ENCODE measurements at regions not wholly inside any gene's neighbourhood (a gene's known extent, or its start where the extent isn't known, plus 50 kb on each side); places are given as distances from the start of the nearest gene placed in this dataset.

- no peaks in the 10 kb centered on the region for H3K9me3 ChIP-seq (ENCODE audit: control insufficient read depth in 1 of 2, low read length in 2 of 2)
- no peak overlapping the region for H3K4me3 ChIP-seq (ENCODE audit: low read depth in 1 of 2, low read length in 2 of 2)
- no peaks in the 10 kb centered on the region for H3K36me3 ChIP-seq (ENCODE audit: control insufficient read depth in 1 of 2, insufficient read depth in 2 of 2, low read length in 2 of 2)
- no peaks in the 10 kb centered on the region for H3K4me1 ChIP-seq (ENCODE audit: control insufficient read depth in 1 of 2, insufficient read depth in 2 of 2, low read length in 2 of 2)
- H3K9ac ChIP-seq (ENCODE audit: low read depth in 1 of 2, low read length in 2 of 2): no peak overlapping the region
- H3K27ac ChIP-seq (ENCODE audit: low read depth, low read length): no peak overlapping the region
- H3K27me3 ChIP-seq (ENCODE audit: control insufficient read depth in 1 of 2, insufficient read depth in 2 of 2, low read length in 2 of 2): no peaks in the 10 kb centered on the region
These were observed 263.1 kb upstream of the PTGER4 start for GRCh38 chr5:40416588-40416987.

GRCh38 chr5:40416098-40416497 is 263.6 kb upstream of the PTGER4 start:
- Histone ChIP-seq H3K27ac (ENCODE audit: low read depth, low read length) (no peak overlapping the region), H3K9me3 (ENCODE audit: control insufficient read depth in 1 of 2, low read length in 2 of 2) (no peaks in the 10 kb centered on the region), H3K27me3 (ENCODE audit: control insufficient read depth in 1 of 2, insufficient read depth in 2 of 2, low read length in 2 of 2) (no peaks in the 10 kb centered on the region), H3K4me3 (ENCODE audit: low read depth in 1 of 2, low read length in 2 of 2) (no peak overlapping the region), H3K4me1 (ENCODE audit: control insufficient read depth in 1 of 2, insufficient read depth in 2 of 2, low read length in 2 of 2) (no peaks in the 10 kb centered on the region), H3K36me3 (ENCODE audit: control insufficient read depth in 1 of 2, insufficient read depth in 2 of 2, low read length in 2 of 2) (no peaks in the 10 kb centered on the region), H3K9ac (ENCODE audit: low read depth in 1 of 2, low read length in 2 of 2) (no peak overlapping the region)

GRCh38 chr5:40414922-40415321 is 264.8 kb upstream of the PTGER4 start:
- no peaks in the 10 kb centered on the region for H3K9me3 ChIP-seq (ENCODE audit: control insufficient read depth in 1 of 2, low read length in 2 of 2)
- H3K4me3 ChIP-seq (ENCODE audit: low read depth in 1 of 2, low read length in 2 of 2): no peak overlapping the region
- H3K36me3 ChIP-seq (ENCODE audit: control insufficient read depth in 1 of 2, insufficient read depth in 2 of 2, low read length in 2 of 2): no peaks in the 10 kb centered on the region
- no peak overlapping the region for H3K9ac ChIP-seq (ENCODE audit: low read depth in 1 of 2, low read length in 2 of 2)
- H3K27me3 ChIP-seq (ENCODE audit: control insufficient read depth in 1 of 2, insufficient read depth in 2 of 2, low read length in 2 of 2): no peaks in the 10 kb centered on the region
- no peaks in the 10 kb centered on the region for H3K4me1 ChIP-seq (ENCODE audit: control insufficient read depth in 1 of 2, insufficient read depth in 2 of 2, low read length in 2 of 2)
- no peak overlapping the region for H3K27ac ChIP-seq (ENCODE audit: low read depth, low read length)

- H3K4me1 ChIP-seq (ENCODE audit: control insufficient read depth in 1 of 2, insufficient read depth in 2 of 2, low read length in 2 of 2): no peaks in the 10 kb centered on the region
- H3K27ac ChIP-seq (ENCODE audit: low read depth, low read length): no peak overlapping the region
- no peaks in the 10 kb centered on the region for H3K36me3 ChIP-seq (ENCODE audit: control insufficient read depth in 1 of 2, insufficient read depth in 2 of 2, low read length in 2 of 2)
These were observed 266.0 kb upstream of the PTGER4 start for GRCh38 chr5:40413743-40414142.

GRCh38 chr5:40412771-40413170 is 266.9 kb upstream of the PTGER4 start:
- Histone ChIP-seq H3K4me1 (ENCODE audit: control insufficient read depth in 1 of 2, insufficient read depth in 2 of 2, low read length in 2 of 2) (no peaks in the 10 kb centered on the region), H3K9ac (ENCODE audit: low read depth in 1 of 2, low read length in 2 of 2) (no peak overlapping the region), H3K27ac (ENCODE audit: low read depth, low read length) (no peak overlapping the region), H3K27me3 (ENCODE audit: control insufficient read depth in 1 of 2, insufficient read depth in 2 of 2, low read length in 2 of 2) (no peaks in the 10 kb centered on the region), H3K9me3 (ENCODE audit: control insufficient read depth in 1 of 2, low read length in 2 of 2) (no peaks in the 10 kb centered on the region), H3K36me3 (ENCODE audit: control insufficient read depth in 1 of 2, insufficient read depth in 2 of 2, low read length in 2 of 2) (no peaks in the 10 kb centered on the region), H3K4me3 (ENCODE audit: low read depth in 1 of 2, low read length in 2 of 2) (no peak overlapping the region)

More at GRCh38 chr5:40413743-40414142, 266.0 kb upstream of the PTGER4 start:
- Histone ChIP-seq H3K9ac (ENCODE audit: low read depth in 1 of 2, low read length in 2 of 2) (no peak overlapping the region), H3K27me3 (ENCODE audit: control insufficient read depth in 1 of 2, insufficient read depth in 2 of 2, low read length in 2 of 2) (no peaks in the 10 kb centered on the region), H3K4me3 (ENCODE audit: low read depth in 1 of 2, low read length in 2 of 2) (no peak overlapping the region), H3K9me3 (ENCODE audit: control insufficient read depth in 1 of 2, low read length in 2 of 2) (no peaks in the 10 kb centered on the region)

GRCh38 chr5:40410964-40411635 is 268.6 kb upstream of the PTGER4 start:
- no peak overlapping the region for H3K27ac ChIP-seq (ENCODE audit: low read depth, low read length)
- H3K9me3 ChIP-seq (ENCODE audit: control insufficient read depth in 1 of 2, low read length in 2 of 2): no peaks in the 10 kb centered on the region
- no peaks in the 10 kb centered on the region for H3K36me3 ChIP-seq (ENCODE audit: control insufficient read depth in 1 of 2, insufficient read depth in 2 of 2, low read length in 2 of 2)
- H3K4me3 ChIP-seq (ENCODE audit: low read depth in 1 of 2, low read length in 2 of 2): no peak overlapping the region
- H3K4me1 ChIP-seq (ENCODE audit: control insufficient read depth in 1 of 2, insufficient read depth in 2 of 2, low read length in 2 of 2): no peaks in the 10 kb centered on the region
- H3K9ac ChIP-seq (ENCODE audit: low read depth in 1 of 2, low read length in 2 of 2): no peak overlapping the region
- H3K27me3 ChIP-seq (ENCODE audit: control insufficient read depth in 1 of 2, insufficient read depth in 2 of 2, low read length in 2 of 2): no peaks in the 10 kb centered on the region

DNA sequence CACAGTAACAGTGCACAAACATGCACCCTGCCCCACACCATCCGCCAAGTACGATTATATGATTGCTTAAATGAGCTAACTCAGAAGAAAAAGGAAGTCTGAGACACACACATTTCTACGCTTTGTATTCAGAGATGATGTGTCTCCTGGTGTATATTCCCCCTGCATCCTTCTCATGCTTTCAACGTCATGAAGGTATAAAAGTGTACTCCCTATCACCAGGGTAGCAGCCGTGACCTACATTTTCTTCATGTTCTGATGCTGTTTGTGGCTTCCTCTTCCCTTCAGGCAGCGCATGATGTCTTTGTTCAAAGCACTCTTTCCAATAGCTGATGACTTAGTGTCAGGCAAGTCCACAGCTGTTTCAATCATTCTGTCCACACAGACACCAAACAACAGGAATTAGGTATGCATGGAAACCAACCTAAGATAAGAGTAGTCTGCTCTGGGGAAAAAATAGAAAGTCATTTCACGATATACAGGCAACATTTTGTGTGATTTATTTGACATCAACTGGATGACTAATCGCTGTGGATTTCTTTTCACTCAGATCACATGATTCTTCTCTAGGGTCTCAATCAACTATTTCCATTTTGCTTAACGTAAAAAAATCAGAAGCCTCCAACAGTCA is 269.4 kb upstream of the PTGER4 start:
- Histone ChIP-seq H3K4me1 (ENCODE audit: control insufficient read depth in 1 of 2, insufficient read depth in 2 of 2, low read length in 2 of 2) (peaks cover 0 to 2% of the 10 kb centered on the region in 2 donors), H3K9me3 (ENCODE audit: control insufficient read depth in 1 of 2, low read length in 2 of 2) (no peaks in the 10 kb centered on the region), H3K4me3 (ENCODE audit: low read depth in 1 of 2, low read length in 2 of 2) (no peak overlapping the region), H3K27me3 (ENCODE audit: control insufficient read depth in 1 of 2, insufficient read depth in 2 of 2, low read length in 2 of 2) (no peaks in the 10 kb centered on the region), H3K36me3 (ENCODE audit: control insufficient read depth in 1 of 2, insufficient read depth in 2 of 2, low read length in 2 of 2) (no peaks in the 10 kb centered on the region), H3K9ac (ENCODE audit: low read depth in 1 of 2, low read length in 2 of 2) (no peak overlapping the region), H3K27ac (ENCODE audit: low read depth, low read length) (no peak overlapping the region)

- Histone ChIP-seq H3K4me1 (ENCODE audit: control insufficient read depth in 1 of 2, insufficient read depth in 2 of 2, low read length in 2 of 2) (peaks cover 0 to 9% of the 10 kb centered on the region in 2 donors), H3K9ac (ENCODE audit: low read depth in 1 of 2, low read length in 2 of 2) (no peak overlapping the region), H3K36me3 (ENCODE audit: control insufficient read depth in 1 of 2, insufficient read depth in 2 of 2, low read length in 2 of 2) (no peaks in the 10 kb centered on the region), H3K9me3 (ENCODE audit: control insufficient read depth in 1 of 2, low read length in 2 of 2) (no peaks in the 10 kb centered on the region), H3K4me3 (ENCODE audit: low read depth in 1 of 2, low read length in 2 of 2) (no peak overlapping the region), H3K27me3 (ENCODE audit: control insufficient read depth in 1 of 2, insufficient read depth in 2 of 2, low read length in 2 of 2) (no peaks in the 10 kb centered on the region), H3K27ac (ENCODE audit: low read depth, low read length) (no peak overlapping the region)
These were observed 270.1 kb upstream of the PTGER4 start for GRCh38 chr5:40409601-40410000.

DNA sequence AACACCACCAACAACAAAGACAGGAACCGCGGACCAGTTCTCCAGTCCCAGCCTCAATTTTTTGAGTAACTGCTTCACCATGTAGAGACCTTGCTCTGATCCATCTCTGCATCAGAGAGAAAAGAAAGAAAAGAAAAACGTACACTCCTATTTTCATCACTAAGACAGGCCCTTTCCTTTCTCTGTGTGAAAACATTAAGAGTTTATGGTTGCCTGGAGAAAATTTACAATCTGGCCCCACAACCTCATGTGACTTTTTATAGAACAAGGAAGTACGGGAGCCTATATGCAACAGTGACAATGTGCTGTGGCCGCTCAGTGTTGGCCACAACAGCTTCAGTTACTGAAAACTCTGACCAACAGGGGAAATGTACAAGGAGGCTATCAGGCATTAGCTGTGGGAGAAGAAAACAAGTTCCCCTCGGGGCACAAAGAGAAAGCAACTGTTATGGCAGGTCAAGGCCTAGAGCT is 272.9 kb upstream of the PTGER4 start:
- no peaks in the 10 kb centered on the region for H3K36me3 ChIP-seq (ENCODE audit: control insufficient read depth in 1 of 2, insufficient read depth in 2 of 2, low read length in 2 of 2)
- peaks cover 0 to 12% of the 10 kb centered on the region in 2 donors for H3K4me1 ChIP-seq (ENCODE audit: control insufficient read depth in 1 of 2, insufficient read depth in 2 of 2, low read length in 2 of 2)
- H3K9me3 ChIP-seq (ENCODE audit: control insufficient read depth in 1 of 2, low read length in 2 of 2): no peaks in the 10 kb centered on the region
- no peak overlapping the region for H3K27ac ChIP-seq (ENCODE audit: low read depth, low read length)
- no peak overlapping the region for H3K4me3 ChIP-seq (ENCODE audit: low read depth in 1 of 2, low read length in 2 of 2)
- H3K27me3 ChIP-seq (ENCODE audit: control insufficient read depth in 1 of 2, insufficient read depth in 2 of 2, low read length in 2 of 2): no peaks in the 10 kb centered on the region
- H3K9ac ChIP-seq (ENCODE audit: low read depth in 1 of 2, low read length in 2 of 2): no peak overlapping the region

DNA sequence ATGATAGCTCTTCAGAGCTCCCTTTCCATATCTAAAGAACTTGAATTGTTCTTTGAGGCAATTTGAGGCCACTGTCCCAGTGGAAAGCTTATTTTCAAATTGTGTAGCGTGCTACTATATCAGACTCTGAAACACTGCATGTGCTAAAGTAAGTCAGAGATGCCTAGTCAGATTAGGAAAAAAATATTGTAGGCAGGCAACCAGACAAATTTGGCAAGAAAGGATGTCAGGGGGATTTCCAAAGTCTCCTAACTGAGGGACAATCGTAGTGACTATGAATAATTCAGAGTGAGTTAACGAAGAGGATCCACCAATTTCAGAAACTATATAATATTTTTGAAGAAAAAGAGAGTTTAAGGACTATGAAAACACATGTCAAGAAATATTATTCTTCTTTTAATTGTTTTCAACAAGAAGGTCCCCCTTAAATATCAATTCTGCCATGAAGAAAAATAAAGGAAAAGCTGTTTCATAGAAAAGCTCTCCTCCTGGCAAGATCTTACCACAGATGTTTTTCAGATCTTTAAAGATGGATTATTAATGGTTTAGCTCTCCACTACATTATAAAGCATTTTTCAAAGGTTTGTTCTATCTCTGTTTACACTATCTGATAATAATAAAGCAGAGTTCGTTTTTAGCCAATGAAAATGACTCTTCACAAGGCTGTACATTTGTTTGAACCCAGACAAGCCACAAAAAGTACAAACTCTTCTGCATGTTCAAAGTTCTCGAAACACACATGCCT is 273.5 kb upstream of the PTGER4 start:
- no peaks in the 10 kb centered on the region for H3K27me3 ChIP-seq (ENCODE audit: control insufficient read depth in 1 of 2, insufficient read depth in 2 of 2, low read length in 2 of 2)
- no peaks in the 10 kb centered on the region for H3K36me3 ChIP-seq (ENCODE audit: control insufficient read depth in 1 of 2, insufficient read depth in 2 of 2, low read length in 2 of 2)
- no peak overlapping the region for H3K9ac ChIP-seq (ENCODE audit: low read depth in 1 of 2, low read length in 2 of 2)
- H3K4me3 ChIP-seq (ENCODE audit: low read depth in 1 of 2, low read length in 2 of 2): no peak overlapping the region
- H3K9me3 ChIP-seq (ENCODE audit: control insufficient read depth in 1 of 2, low read length in 2 of 2): no peaks in the 10 kb centered on the region
- no peak overlapping the region for H3K27ac ChIP-seq (ENCODE audit: low read depth, low read length)
- peaks cover 0 to 12% of the 10 kb centered on the region in 2 donors for H3K4me1 ChIP-seq (ENCODE audit: control insufficient read depth in 1 of 2, insufficient read depth in 2 of 2, low read length in 2 of 2)
